Upper lobe of right lung (tissue), 1 donor: ENCODE measurements at regions not wholly inside any gene's neighbourhood (a gene's known extent, or its start where the extent isn't known, plus 50 kb on each side); places are given as distances from the start of the nearest gene placed in this dataset.

Experiments used
- ATAC-seq: fragments of 200-7000 bp; cut with Tn5 transposase; one replicate; pipeline ENCODE4 v1.9.1; 2020; ENCODE audit warnings: mild to moderate bottlenecking, moderate library complexity
- DNase-seq: peaks from one replicate; pipeline ENCODE4 v3.0.0-alpha.2; 2020
- H3K27ac ChIP-seq: fragments of 200-600 bp; one replicate; pipeline ENCODE4 v1.8.0; 2022
- H3K27me3 ChIP-seq: fragments of 200-600 bp; one replicate; pipeline ENCODE4 v1.8.0; 2022; ENCODE audit warnings: mild to moderate bottlenecking
- H3K36me3 ChIP-seq: fragments of 200-600 bp; one replicate; pipeline ENCODE4 v1.8.0; 2022
- H3K4me1 ChIP-seq: fragments of 200-600 bp; one replicate; pipeline ENCODE4 v1.8.0; 2022
- H3K4me3 ChIP-seq: fragments of 200-600 bp; one replicate; pipeline ENCODE4 v1.8.0; 2022; ENCODE audit warnings: mild to moderate bottlenecking
- H3K9me3 ChIP-seq: fragments of 200-600 bp; one replicate; pipeline ENCODE4 v1.8.0; 2022
- intact Hi-C: fragments of 100-400 bp; cut with DNase I; formaldehyde crosslinking; loops from one replicate; pipeline ENCODE4 v1.11.0; 2022
- TF ChIP-seq, protein P1 (sequence below): fragments of 200-600 bp; IDR thresholded peaks from one replicate; pipeline ENCODE4 v1.8.0; 2022; ENCODE audit warnings: antibody characterized with exemption
- donor health status: DM: no; HTN: yes; CAD: no; lungs with severe emphysema.

DNA sequence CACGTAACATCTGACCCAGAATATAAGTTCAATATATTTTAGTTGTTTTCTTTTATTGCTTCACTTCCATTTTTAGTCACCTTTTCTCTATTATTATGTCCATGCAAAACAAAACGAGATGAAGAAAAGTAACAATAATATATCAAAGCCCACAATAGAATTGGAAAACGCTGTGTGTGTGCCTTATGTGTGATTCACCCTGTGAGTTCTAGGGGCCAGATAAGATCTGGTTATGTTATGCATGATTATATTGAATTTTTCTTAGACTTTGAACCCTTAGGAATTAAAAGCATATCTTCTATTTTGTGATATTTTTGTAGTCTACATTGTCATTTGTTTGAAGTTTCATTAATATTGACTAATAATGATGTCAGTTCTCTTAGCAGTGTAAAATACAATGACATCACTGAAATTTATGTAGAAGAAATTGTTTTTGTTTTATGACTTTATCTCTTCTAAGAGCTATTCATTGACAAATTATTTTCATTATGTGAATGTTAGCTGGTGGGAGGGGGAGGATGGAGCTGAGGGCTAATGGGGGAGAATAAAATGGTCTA is 243.6 kb downstream of the TFAP2B start:
- intact Hi-C loops: no loop called here
- H3K4me1 ChIP-seq: no peaks in the 10 kb centered on the region
- DNase-seq (no peak), ATAC-seq (no peak)
- no peaks in the 10 kb centered on the region for H3K36me3 ChIP-seq
- H3K27ac ChIP-seq: no peak overlapping the region
- no peaks in the 10 kb centered on the region for H3K27me3 ChIP-seq
- TF ChIP-seq, protein P1, sequence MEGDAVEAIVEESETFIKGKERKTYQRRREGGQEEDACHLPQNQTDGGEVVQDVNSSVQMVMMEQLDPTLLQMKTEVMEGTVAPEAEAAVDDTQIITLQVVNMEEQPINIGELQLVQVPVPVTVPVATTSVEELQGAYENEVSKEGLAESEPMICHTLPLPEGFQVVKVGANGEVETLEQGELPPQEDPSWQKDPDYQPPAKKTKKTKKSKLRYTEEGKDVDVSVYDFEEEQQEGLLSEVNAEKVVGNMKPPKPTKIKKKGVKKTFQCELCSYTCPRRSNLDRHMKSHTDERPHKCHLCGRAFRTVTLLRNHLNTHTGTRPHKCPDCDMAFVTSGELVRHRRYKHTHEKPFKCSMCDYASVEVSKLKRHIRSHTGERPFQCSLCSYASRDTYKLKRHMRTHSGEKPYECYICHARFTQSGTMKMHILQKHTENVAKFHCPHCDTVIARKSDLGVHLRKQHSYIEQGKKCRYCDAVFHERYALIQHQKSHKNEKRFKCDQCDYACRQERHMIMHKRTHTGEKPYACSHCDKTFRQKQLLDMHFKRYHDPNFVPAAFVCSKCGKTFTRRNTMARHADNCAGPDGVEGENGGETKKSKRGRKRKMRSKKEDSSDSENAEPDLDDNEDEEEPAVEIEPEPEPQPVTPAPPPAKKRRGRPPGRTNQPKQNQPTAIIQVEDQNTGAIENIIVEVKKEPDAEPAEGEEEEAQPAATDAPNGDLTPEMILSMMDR: no peak
- no peak overlapping the region for H3K4me3 ChIP-seq
- H3K9me3 ChIP-seq: no peaks in the 10 kb centered on the region

DNA sequence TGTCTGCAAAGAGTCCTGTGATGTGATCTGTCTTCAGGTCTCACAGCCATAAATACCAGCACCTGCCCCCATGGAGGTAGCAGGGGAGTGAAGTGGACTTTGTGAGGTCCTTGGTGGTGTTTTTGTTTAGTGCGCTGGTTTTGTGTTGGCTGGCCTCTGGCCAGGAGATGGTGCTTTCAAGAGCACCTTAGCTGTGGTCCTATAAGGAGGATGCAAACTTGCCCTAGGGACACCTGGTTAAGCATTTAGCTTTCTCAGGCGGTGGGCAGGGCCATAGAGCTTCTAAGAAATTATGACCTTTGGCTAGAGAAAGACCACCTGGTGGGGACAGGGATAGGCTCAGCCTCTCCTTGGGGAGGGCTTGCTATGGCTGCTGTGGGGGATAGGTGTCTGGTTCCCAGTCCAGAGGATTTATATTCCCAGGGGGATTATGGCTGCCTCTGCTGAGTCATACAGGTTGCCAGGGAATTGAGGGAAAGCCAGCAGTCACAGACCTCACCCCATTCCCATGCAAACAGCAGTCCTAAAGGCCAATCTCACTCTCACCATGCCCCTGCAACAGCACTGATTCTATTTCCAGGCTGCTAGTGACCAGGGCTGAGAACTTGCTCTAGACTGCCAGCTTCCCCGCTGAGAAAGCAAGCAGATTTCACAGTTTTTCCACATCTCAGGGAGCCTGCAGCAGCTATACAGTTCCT is 259.3 kb downstream of the TFAP2B start:
- Histone ChIP-seq H3K9me3 (peaks cover 5% of the 10 kb centered on the region), H3K27me3 (no peaks in the 10 kb centered on the region), H3K36me3 (no peaks in the 10 kb centered on the region), H3K4me3 (no peak overlapping the region), H3K27ac (no peak overlapping the region), H3K4me1 (no peaks in the 10 kb centered on the region)
- ATAC-seq (no peak), DNase-seq (no peak)
- TF ChIP-seq, protein P1: no peak
- intact Hi-C loops: no loop called here

- Histone ChIP-seq H3K9me3 (peaks cover 6% of the 10 kb centered on the region), H3K4me1 (no peaks in the 10 kb centered on the region), H3K4me3 (no peak overlapping the region), H3K36me3 (no peaks in the 10 kb centered on the region), H3K27me3 (no peaks in the 10 kb centered on the region), H3K27ac (no peak overlapping the region)
- TF ChIP-seq, protein P1: no peak
- no peak for ATAC-seq
- DNase-seq: no peak
- intact Hi-C loops: no loop called here
Measured at GRCh38 chr6:51090343-51090742, 271.7 kb downstream of the TFAP2B start.

- H3K4me1 ChIP-seq: no peaks in the 10 kb centered on the region
- no peak for ATAC-seq
- TF ChIP-seq, protein P1: no peak
- no peak overlapping the region for H3K27ac ChIP-seq
- intact Hi-C loops: no loop called here
- H3K27me3 ChIP-seq: no peaks in the 10 kb centered on the region
- no peaks in the 10 kb centered on the region for H3K36me3 ChIP-seq
- H3K9me3 ChIP-seq: peaks cover 6% of the 10 kb centered on the region
- no peak overlapping the region for H3K4me3 ChIP-seq
- DNase-seq: no peak
Measured at GRCh38 chr6:51093871-51094270, 275.2 kb downstream of the TFAP2B start.

GRCh38 chr6:51094271-51094670 is 275.6 kb downstream of the TFAP2B start:
- TF ChIP-seq, protein P1: no peak
- Histone ChIP-seq H3K36me3 (no peaks in the 10 kb centered on the region), H3K4me1 (no peaks in the 10 kb centered on the region), H3K4me3 (no peak overlapping the region), H3K27ac (no peak overlapping the region), H3K27me3 (no peaks in the 10 kb centered on the region), H3K9me3 (peaks cover 6% of the 10 kb centered on the region)
- no peak for ATAC-seq
- DNase-seq: no peak
- intact Hi-C loops: no loop called here

GRCh38 chr6:51098246-51098645 is 279.6 kb downstream of the TFAP2B start:
- DNase-seq: no peak
- no peak for ATAC-seq
- TF ChIP-seq, protein P1: no peak
- H3K27ac ChIP-seq: no peak overlapping the region
- no peak overlapping the region for H3K4me3 ChIP-seq
- intact Hi-C loops: no loop called here
- H3K36me3 ChIP-seq: no peaks in the 10 kb centered on the region
- H3K27me3 ChIP-seq: no peaks in the 10 kb centered on the region
- no peaks in the 10 kb centered on the region for H3K9me3 ChIP-seq
- H3K4me1 ChIP-seq: no peaks in the 10 kb centered on the region
